Caco-2 (cell line): ENCODE measurements at regions not wholly inside any gene's neighbourhood (a gene's known extent, or its start where the extent isn't known, plus 50 kb on each side); places are given as distances from the start of the nearest gene placed in this dataset.

ENCODE experiments used
- BruUV-seq: library from RNA; stranded (reverse); fragments of 400-500 nt; replicated peaks from 2 replicates; lab custom pipeline; 2021; lab: Mats Ljungman, UMichigan
- CTCF ChIA-PET: fragments of 300-600 bp; sonication (Branson Sonifier 250); formaldehyde crosslinking; loops from one replicate; lab custom pipeline; 2022; ENCODE audit warnings: antibody characterized with exemption; lab: Charles Lee
- POLR2A ChIA-PET: fragments of 300-600 bp; sonication (Branson Sonifier 250); formaldehyde crosslinking; loops from one replicate; lab custom pipeline; 2022; ENCODE audit warnings: antibody characterized with exemption; lab: Charles Lee
- DNase-seq, 2 experiments: peaks; one replicate each; pipeline versions ENCODE4 v3.0.0 to v3.0.0-alpha.2; 2020 to 2022
- H3K27me3 ChIP-seq: replicated peaks from 2 replicates; pipeline ENCODE4 v1.6.0; 2011; ENCODE audit warnings: low read length; ENCODE audit not compliant: control insufficient read depth, insufficient read depth
- H3K36me3 ChIP-seq: 2 replicates; pipeline ENCODE4 v1.5.1; 2011; ENCODE audit warnings: low read length; ENCODE audit not compliant: control insufficient read depth, insufficient read depth
- H3K4me1 ChIP-seq: fragments of 250-450 bp; sonication (Bioruptor Pico); 2 replicates; pipeline ENCODE4 v1.5.1; 2020; ENCODE audit warnings: mild to moderate bottlenecking
- H3K4me3 ChIP-seq: 2 replicates; pipeline ENCODE4 v1.5.1; 2011; ENCODE audit warnings: low read depth, mild to moderate bottlenecking, control low read depth, low read length
- H3K9me3 ChIP-seq: fragments of 250-450 bp; sonication (Bioruptor Pico); 2 replicates; pipeline ENCODE4 v1.5.1; 2020; ENCODE audit warnings: mild to moderate bottlenecking, moderate library complexity
- H3K27ac Mint-ChIP-seq: one replicate; pipeline ENCODE4 v1.8.0; 2022; ENCODE audit warnings: mixed read lengths; ENCODE audit not compliant: unreplicated experiment
- H3K27me3 Mint-ChIP-seq: one replicate; pipeline ENCODE4 v1.8.0; 2022; ENCODE audit warnings: mixed read lengths; ENCODE audit not compliant: insufficient read depth, unreplicated experiment
- H3K36me3 Mint-ChIP-seq: one replicate; pipeline ENCODE4 v1.8.0; 2022; ENCODE audit warnings: mild to moderate bottlenecking, mixed read lengths; ENCODE audit not compliant: insufficient read depth, unreplicated experiment
- H3K4me1 Mint-ChIP-seq: one replicate; pipeline ENCODE4 v1.8.0; 2022; ENCODE audit warnings: low read depth, mixed read lengths; ENCODE audit not compliant: unreplicated experiment
- H3K4me3 Mint-ChIP-seq: one replicate; pipeline ENCODE4 v1.8.0; 2022; ENCODE audit warnings: mild to moderate bottlenecking, moderate library complexity, mixed read lengths; ENCODE audit not compliant: unreplicated experiment
- H3K9me3 Mint-ChIP-seq: one replicate; pipeline ENCODE4 v1.8.0; 2022; ENCODE audit warnings: mixed read lengths; ENCODE audit not compliant: unreplicated experiment
- CTCF ChIP-seq, 2 experiments: fragments of 200-600 bp in 1 of 2; IDR thresholded peaks; 1 replicate in 1 of 2; 2 replicates in 1 of 2; pipeline versions ENCODE4 v1.5.1 to v1.8.0; 2011 to 2022; ENCODE audit warnings: antibody characterized with exemption in 1 of 2, control low read depth in 1 of 2, inconsistent platforms in 1 of 2, low read depth in 1 of 2, low read length in 1 of 2, mild to moderate bottlenecking in 1 of 2, moderate library complexity in 1 of 2; ENCODE audit not compliant: insufficient read depth in 1 of 2, severe bottlenecking in 1 of 2, unreplicated experiment in 1 of 2
- intact Hi-C: fragments of 100-400 bp; cut with micrococcal nuclease; formaldehyde crosslinking; loops from one replicate; pipeline ENCODE4 v1.10.0; 2022; ENCODE audit not compliant: unreplicated experiment

GRCh38 chr18:73232933-73233332 is 365.1 kb upstream of the NETO1 start:
- DNase-seq: no peak
- BruUV-seq: no TSS peak
- ChIA-PET POLR2A (no interaction called here), CTCF (no interaction called here)
- H3K27me3 Mint-ChIP-seq: no peaks in the 10 kb centered on the region
- no peaks in the 10 kb centered on the region for H3K4me1 Mint-ChIP-seq
- H3K4me3 ChIP-seq: no peak overlapping the region
- no peak overlapping the region for H3K4me3 Mint-ChIP-seq
- no peaks in the 10 kb centered on the region for H3K36me3 Mint-ChIP-seq
- no peak for TF ChIP-seq CTCF (IDR thresholded peaks at IDR 0.05; ENCODE audit: insufficient read depth in 1 of 2, low read depth in 1 of 2, low read length in 1 of 2, severe bottlenecking in 1 of 2, unreplicated experiment in 1 of 2)
- H3K9me3 Mint-ChIP-seq: no peaks in the 10 kb centered on the region
- H3K27me3 ChIP-seq: no peaks in the 10 kb centered on the region
- H3K4me1 ChIP-seq: no peaks in the 10 kb centered on the region
- no peaks in the 10 kb centered on the region for H3K36me3 ChIP-seq
- no peak overlapping the region for H3K27ac Mint-ChIP-seq
- H3K9me3 ChIP-seq: no peaks in the 10 kb centered on the region
- intact Hi-C loops: no loop called here

GRCh38 chr18:73220663-73221062 is 352.9 kb upstream of the NETO1 start:
- DNase-seq: no peak
- Mint-ChIP-seq H3K4me3 (no peak overlapping the region), H3K4me1 (no peaks in the 10 kb centered on the region), H3K27me3 (no peaks in the 10 kb centered on the region), H3K27ac (no peak overlapping the region), H3K9me3 (no peaks in the 10 kb centered on the region), H3K36me3 (no peaks in the 10 kb centered on the region)
- no peaks in the 10 kb centered on the region for H3K36me3 ChIP-seq
- no peak overlapping the region for H3K4me3 ChIP-seq
- H3K4me1 ChIP-seq: no peaks in the 10 kb centered on the region
- ChIA-PET POLR2A (no interaction called here), CTCF (no interaction called here)
- H3K9me3 ChIP-seq: no peaks in the 10 kb centered on the region
- BruUV-seq: no TSS peak
- no peak for TF ChIP-seq CTCF (IDR thresholded peaks at IDR 0.05; ENCODE audit: insufficient read depth in 1 of 2, low read depth in 1 of 2, low read length in 1 of 2, severe bottlenecking in 1 of 2, unreplicated experiment in 1 of 2)
- intact Hi-C loops: no loop called here
- no peaks in the 10 kb centered on the region for H3K27me3 ChIP-seq

- Histone ChIP-seq H3K4me3 (no peak overlapping the region), H3K27me3 (no peaks in the 10 kb centered on the region), H3K36me3 (no peaks in the 10 kb centered on the region), H3K9me3 (no peaks in the 10 kb centered on the region), H3K4me1 (no peaks in the 10 kb centered on the region)
- CTCF ChIA-PET: no interaction called here
- no peak overlapping the region for H3K4me3 Mint-ChIP-seq
- no peaks in the 10 kb centered on the region for H3K4me1 Mint-ChIP-seq
- POLR2A ChIA-PET: no interaction called here
- no peak overlapping the region for H3K27ac Mint-ChIP-seq
- DNase-seq: no peak
- no peaks in the 10 kb centered on the region for H3K36me3 Mint-ChIP-seq
- BruUV-seq: no TSS peak
- no peak for TF ChIP-seq CTCF (IDR thresholded peaks at IDR 0.05; ENCODE audit: insufficient read depth in 1 of 2, low read depth in 1 of 2, low read length in 1 of 2, severe bottlenecking in 1 of 2, unreplicated experiment in 1 of 2)
- no peaks in the 10 kb centered on the region for H3K9me3 Mint-ChIP-seq
- intact Hi-C loops: no loop called here
- H3K27me3 Mint-ChIP-seq: no peaks in the 10 kb centered on the region
Measured at GRCh38 chr18:73218293-73218692, 350.5 kb upstream of the NETO1 start.
